Effector memory CD4-positive, alpha-beta T cell (primary cell): ENCODE measurements at regions not wholly inside any gene's neighbourhood (a gene's known extent, or its start where the extent isn't known, plus 50 kb on each side); places are given as distances from the start of the nearest gene placed in this dataset.

Experiments used
- DNase-seq, 3 donors: peaks; one replicate each; pipeline ENCODE4 v3.0.0-alpha.2; 2020
- H3K27ac ChIP-seq: 2 replicates; pipeline ENCODE4 v1.7.0; 2013; ENCODE audit warnings: mild to moderate bottlenecking, low read length, moderate library complexity; ENCODE audit not compliant: insufficient read depth, poor library complexity, severe bottlenecking
- H3K27me3 ChIP-seq: replicated peaks from 2 replicates; pipeline ENCODE4 v1.7.0; 2013; ENCODE audit warnings: mild to moderate bottlenecking, low read length; ENCODE audit not compliant: insufficient read depth, control insufficient read depth, poor library complexity, severe bottlenecking
- H3K36me3 ChIP-seq: 2 replicates; pipeline ENCODE4 v1.7.0; 2013; ENCODE audit warnings: mild to moderate bottlenecking, low read length, moderate library complexity; ENCODE audit not compliant: control insufficient read depth, insufficient read depth
- H3K4me1 ChIP-seq: 2 replicates; pipeline ENCODE4 v1.7.0; 2013; ENCODE audit warnings: low read length, mild to moderate bottlenecking; ENCODE audit not compliant: control insufficient read depth, insufficient read depth, poor library complexity, severe bottlenecking
- H3K4me3 ChIP-seq: 2 replicates; pipeline ENCODE4 v1.7.0; 2013; ENCODE audit warnings: low read length, low read depth, mild to moderate bottlenecking; ENCODE audit not compliant: insufficient read depth, poor library complexity, severe bottlenecking
- H3K9me3 ChIP-seq: 2 replicates; pipeline ENCODE4 v1.7.0; 2013; ENCODE audit warnings: mild to moderate bottlenecking, low read length, moderate library complexity; ENCODE audit not compliant: control insufficient read depth

DNA sequence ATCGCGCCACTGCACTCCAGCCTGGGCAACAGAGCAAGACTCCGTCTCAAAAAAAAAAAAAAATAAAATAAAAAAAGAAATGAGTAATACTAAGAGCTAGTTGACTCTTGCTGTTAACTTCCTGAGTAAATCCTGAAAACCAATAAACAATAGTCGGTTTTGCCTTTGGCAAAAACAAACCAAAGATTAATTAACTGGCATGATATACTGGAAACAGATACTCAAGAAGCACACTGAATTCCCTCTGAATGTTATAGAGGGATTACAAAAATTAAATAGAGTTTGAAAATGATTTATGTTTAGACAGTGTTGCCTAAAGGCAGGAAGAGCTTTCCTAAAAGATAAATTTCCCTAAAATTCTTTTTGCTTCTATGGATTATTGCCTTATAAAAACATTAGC is 1702.3 kb downstream of the STIM2 start:
- DNase-seq, result no peak
- Histone ChIP-seq H3K27ac (no peak overlapping the region), H3K36me3 (no peaks in the 10 kb centered on the region), H3K4me1 (no peaks in the 10 kb centered on the region), H3K4me3 (no peak overlapping the region), H3K9me3 (no peaks in the 10 kb centered on the region), H3K27me3 (no peaks in the 10 kb centered on the region)

DNA sequence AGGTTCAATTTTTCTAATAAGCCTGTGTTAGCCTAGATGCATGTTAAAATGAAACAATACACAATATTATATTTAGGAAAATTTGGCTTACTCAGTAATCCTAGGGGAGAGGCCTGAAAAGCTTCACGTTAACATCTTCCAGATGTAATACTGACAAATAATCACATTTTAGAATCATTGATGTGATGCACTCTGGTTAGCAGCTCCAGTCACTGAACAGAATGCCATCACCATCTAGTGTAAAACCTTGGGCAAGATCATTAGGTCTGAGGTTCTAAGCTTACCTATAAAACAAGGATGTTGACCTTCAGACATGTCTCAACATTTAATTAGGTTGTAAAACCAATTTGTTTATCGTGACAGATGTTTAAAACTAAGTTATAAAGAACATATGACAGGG is 1704.8 kb downstream of the STIM2 start:
- Histone ChIP-seq H3K4me1 (no peaks in the 10 kb centered on the region), H3K27me3 (no peaks in the 10 kb centered on the region), H3K9me3 (no peaks in the 10 kb centered on the region), H3K27ac (no peak overlapping the region), H3K36me3 (no peaks in the 10 kb centered on the region), H3K4me3 (no peak overlapping the region)
- no peak for DNase-seq

- Histone ChIP-seq H3K9me3 (no peaks in the 10 kb centered on the region), H3K27me3 (no peaks in the 10 kb centered on the region), H3K36me3 (no peaks in the 10 kb centered on the region), H3K4me3 (no peak overlapping the region), H3K4me1 (no peaks in the 10 kb centered on the region), H3K27ac (no peak overlapping the region)
- DNase-seq, result no peak
Observed at GRCh38 chr4:28600958-28601357, 1740.3 kb downstream of the STIM2 start.

DNA sequence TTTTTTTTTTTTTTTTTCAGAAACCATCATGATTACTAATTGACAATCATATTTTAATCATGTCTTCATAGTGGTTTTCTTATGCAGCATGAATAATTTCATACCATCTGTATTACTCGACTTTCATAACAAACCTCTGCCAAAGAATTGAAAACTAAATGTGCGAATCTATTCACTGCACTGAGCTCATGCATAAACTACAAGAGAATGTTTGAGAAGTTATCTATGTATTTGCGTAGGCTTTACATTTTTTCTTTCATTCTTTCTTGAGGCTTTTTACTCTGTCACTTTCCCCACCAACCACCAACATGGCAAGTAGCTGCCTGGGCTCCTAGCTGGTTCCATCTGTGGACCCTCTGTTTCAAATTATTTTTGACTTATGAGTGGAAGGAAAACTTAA is 1761.0 kb downstream of the STIM2 start:
- no peak for DNase-seq
- no peaks in the 10 kb centered on the region for H3K27me3 ChIP-seq

DNA sequence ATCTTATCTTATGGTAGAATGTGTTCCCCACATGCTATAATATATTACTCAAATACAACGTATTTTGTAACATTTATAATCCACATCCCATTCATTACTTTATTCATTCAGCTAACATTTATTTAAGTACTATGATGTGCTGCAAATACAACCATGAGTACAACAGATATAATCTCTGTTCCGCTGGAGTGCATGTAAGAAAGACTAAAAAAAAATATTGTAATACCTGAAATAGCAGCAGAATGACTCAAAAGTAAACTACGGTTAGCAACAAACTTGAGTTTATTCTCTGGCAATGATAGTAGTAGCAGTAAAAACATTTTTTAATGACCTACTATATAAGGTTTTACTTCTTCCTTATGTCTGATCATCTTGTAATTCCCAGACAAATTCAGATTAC is 1776.3 kb downstream of the STIM2 start:
- Histone ChIP-seq H3K4me3 (no peak overlapping the region), H3K9me3 (no peaks in the 10 kb centered on the region), H3K27ac (no peak overlapping the region), H3K36me3 (no peaks in the 10 kb centered on the region), H3K4me1 (no peaks in the 10 kb centered on the region), H3K27me3 (no peaks in the 10 kb centered on the region)
- no peak for DNase-seq

More for the DNA sequence above, 1761.0 kb downstream of the STIM2 start:
- Histone ChIP-seq H3K36me3 (no peaks in the 10 kb centered on the region), H3K4me1 (no peaks in the 10 kb centered on the region), H3K9me3 (no peaks in the 10 kb centered on the region), H3K4me3 (no peak overlapping the region), H3K27ac (no peak overlapping the region)

DNA sequence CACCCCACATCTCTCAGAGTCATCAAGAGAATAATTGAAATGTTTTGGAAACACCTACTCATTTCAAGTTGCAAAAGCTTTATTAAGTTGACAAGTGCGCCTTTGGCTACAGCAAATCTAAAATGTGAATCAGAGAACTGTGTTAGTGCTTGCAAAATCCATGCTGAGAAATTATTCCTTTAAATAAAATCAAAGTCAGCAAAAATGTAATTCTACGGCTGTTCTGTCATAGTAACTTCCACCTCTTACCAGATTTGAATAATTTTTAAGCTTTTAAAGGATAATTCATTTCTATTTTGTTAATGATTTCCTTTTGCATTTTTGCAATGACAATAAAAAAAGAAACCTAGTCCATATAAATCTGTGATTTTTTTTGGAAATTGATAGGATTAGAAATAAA is 1779.1 kb downstream of the STIM2 start:
- Histone ChIP-seq H3K36me3 (no peaks in the 10 kb centered on the region), H3K4me3 (no peak overlapping the region), H3K27ac (no peak overlapping the region), H3K27me3 (no peaks in the 10 kb centered on the region), H3K4me1 (no peaks in the 10 kb centered on the region), H3K9me3 (no peaks in the 10 kb centered on the region)
- DNase-seq, result no peak

- no peak for DNase-seq
- no peak overlapping the region for H3K27ac ChIP-seq
- no peaks in the 10 kb centered on the region for H3K36me3 ChIP-seq
- no peaks in the 10 kb centered on the region for H3K4me1 ChIP-seq
- H3K9me3 ChIP-seq, result no peaks in the 10 kb centered on the region
- no peaks in the 10 kb centered on the region for H3K27me3 ChIP-seq
- H3K4me3 ChIP-seq, result no peak overlapping the region
Observed at GRCh38 chr4:28654618-28655017, 1794.0 kb downstream of the STIM2 start.

GRCh38 chr4:28665306-28665705 is 1804.7 kb downstream of the STIM2 start:
- no peak for DNase-seq
- no peak overlapping the region for H3K27ac ChIP-seq
- H3K36me3 ChIP-seq, result no peaks in the 10 kb centered on the region
- no peaks in the 10 kb centered on the region for H3K27me3 ChIP-seq
- H3K4me3 ChIP-seq, result no peak overlapping the region
- no peaks in the 10 kb centered on the region for H3K9me3 ChIP-seq
- no peaks in the 10 kb centered on the region for H3K4me1 ChIP-seq

- Histone ChIP-seq H3K27ac (no peak overlapping the region), H3K4me1 (no peaks in the 10 kb centered on the region), H3K36me3 (no peaks in the 10 kb centered on the region), H3K9me3 (no peaks in the 10 kb centered on the region), H3K4me3 (no peak overlapping the region), H3K27me3 (no peaks in the 10 kb centered on the region)
- no peak for DNase-seq
Observed at GRCh38 chr4:28675582-28675981, 1814.9 kb downstream of the STIM2 start.

DNA sequence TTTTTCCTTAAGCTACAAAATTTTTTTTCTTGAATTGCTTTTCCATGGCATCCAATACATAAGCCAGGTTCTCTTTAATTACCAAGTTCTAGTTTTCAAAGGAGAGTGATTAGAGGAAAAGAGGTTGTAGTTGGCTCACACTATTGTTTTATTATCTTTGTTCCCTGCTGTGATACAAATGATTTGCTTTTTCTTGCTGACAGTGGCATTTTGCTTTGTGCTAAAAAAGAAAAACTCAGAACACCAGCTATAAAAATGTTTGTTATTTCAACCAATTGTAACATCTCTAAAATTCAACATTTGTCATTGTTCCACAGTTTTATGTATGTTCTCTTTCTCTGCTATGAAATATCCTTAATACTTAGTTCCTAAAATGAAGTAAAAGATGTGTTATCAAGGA is 1817.2 kb downstream of the STIM2 start:
- H3K27ac ChIP-seq, result no peak overlapping the region
- H3K4me1 ChIP-seq, result no peaks in the 10 kb centered on the region
- no peaks in the 10 kb centered on the region for H3K9me3 ChIP-seq
- no peak for DNase-seq
- no peaks in the 10 kb centered on the region for H3K36me3 ChIP-seq
- H3K27me3 ChIP-seq, result no peaks in the 10 kb centered on the region
- no peak overlapping the region for H3K4me3 ChIP-seq

DNA sequence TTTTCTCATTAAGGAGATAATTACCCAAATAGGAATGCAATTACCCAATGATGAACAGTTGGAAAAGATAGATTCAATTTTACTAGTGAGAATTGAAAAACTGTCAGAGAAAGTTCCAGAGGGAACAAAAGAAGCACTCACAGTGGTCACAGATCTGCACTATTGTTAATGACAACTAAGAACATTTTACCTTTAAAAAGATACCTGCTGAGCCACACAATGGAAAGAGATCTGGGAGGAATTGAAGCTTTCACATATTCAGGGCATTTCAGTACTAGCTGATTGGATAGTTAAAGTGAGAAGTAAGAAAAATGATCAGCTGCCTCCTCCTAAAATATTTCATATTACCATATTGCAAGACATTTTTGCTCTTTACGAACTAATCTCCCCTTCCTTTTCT is 1822.2 kb downstream of the STIM2 start:
- no peaks in the 10 kb centered on the region for H3K9me3 ChIP-seq
- H3K27me3 ChIP-seq, result no peaks in the 10 kb centered on the region
- H3K4me1 ChIP-seq, result no peaks in the 10 kb centered on the region
- no peak overlapping the region for H3K4me3 ChIP-seq
- no peak overlapping the region for H3K27ac ChIP-seq
- DNase-seq, result no peak
- H3K36me3 ChIP-seq, result no peaks in the 10 kb centered on the region
